Endothelial cell of umbilical vein (primary cell): ENCODE measurements at regions not wholly inside any gene's neighbourhood (a gene's known extent, or its start where the extent isn't known, plus 50 kb on each side); places are given as distances from the start of the nearest gene placed in this dataset.

Source experiments
- CTCF ChIP-seq, 2 donors: IDR thresholded peaks; 1 replicate in 1 of 2; 2 replicates in 1 of 2; pipeline ENCODE4 v1.5.1; 2011; ENCODE audit warnings: low read length in 2 of 2, mild to moderate bottlenecking in 2 of 2, moderate library complexity in 2 of 2, control low read depth in 1 of 2, inconsistent platforms in 1 of 2, low read depth in 1 of 2; ENCODE audit not compliant: insufficient read depth in 1 of 2; ENCODE audit errors: extremely low read depth in 1 of 2
- EZH2 ChIP-seq: IDR thresholded peaks from 2 replicates; pipeline ENCODE4 v1.6.1; 2012; ENCODE audit warnings: borderline replicate concordance, low read depth, mild to moderate bottlenecking, moderate library complexity, low read length, inconsistent platforms; ENCODE audit not compliant: severe bottlenecking
- FOS ChIP-seq: IDR thresholded peaks from 2 replicates; pipeline ENCODE4 v1.6.1; 2011; ENCODE audit warnings: mild to moderate bottlenecking, low read length, moderate library complexity, borderline replicate concordance; ENCODE audit not compliant: insufficient read depth
- GATA2 ChIP-seq: IDR thresholded peaks from 2 replicates; pipeline ENCODE4 v1.7.0; 2011; ENCODE audit warnings: low read depth, mild to moderate bottlenecking, moderate library complexity, mixed read lengths, low read length; ENCODE audit not compliant: insufficient read length, insufficient read depth
- POLR2A ChIP-seq: IDR thresholded peaks from 2 replicates; pipeline ENCODE4 v1.6.1; 2012; ENCODE audit warnings: low read depth, mild to moderate bottlenecking, control low read depth, low read length

GRCh38 chr10:130360826-130361311, 224.7 kb downstream of the GLRX3 start:
- TF ChIP-seq CTCF (IDR thresholded peaks at IDR 0.05; ENCODE audit: extremely low read depth in 1 of 2, insufficient read depth in 1 of 2, low read depth in 1 of 2, low read length in 2 of 2): no peak
- TF ChIP-seq POLR2A: no peak
- no peak for TF ChIP-seq GATA2
- no peak for TF ChIP-seq EZH2
- no peak for TF ChIP-seq FOS
